Endodermal cell (in vitro differentiated cells): ENCODE measurements at regions not wholly inside any gene's neighbourhood (a gene's known extent, or its start where the extent isn't known, plus 50 kb on each side); places are given as distances from the start of the nearest gene placed in this dataset.
A peak's percentile ranks its signal among the peaks of the same experiment; 100 is the strongest.
"Not testable (repeated sequence)": the region's sequence is repeated elsewhere in the genome, so short reads cannot be mapped to it uniquely, and the experiment has no call there.

ENCODE experiments used
- DNase-seq: peaks from one replicate; pipeline ENCODE4 v3.0.0-alpha.2; 2017
- H3K27ac ChIP-seq: 2 replicates; pipeline ENCODE4 v1.5.1; 2013; ENCODE audit warnings: mild to moderate bottlenecking, low read depth, low read length, moderate library complexity
- H3K27me3 ChIP-seq: 2 replicates; pipeline ENCODE4 v1.6.1; 2013; ENCODE audit warnings: mild to moderate bottlenecking, low read length, moderate library complexity; ENCODE audit not compliant: insufficient read depth, control insufficient read depth, poor library complexity, severe bottlenecking
- H3K36me3 ChIP-seq: 2 replicates; pipeline ENCODE4 v1.7.0; 2013; ENCODE audit warnings: mild to moderate bottlenecking, low read length, moderate library complexity; ENCODE audit not compliant: control insufficient read depth, insufficient read depth
- H3K4me1 ChIP-seq: one replicate; pipeline ENCODE4 v1.7.0; 2013; ENCODE audit warnings: low read length; ENCODE audit not compliant: control insufficient read depth, insufficient read depth
- H3K4me3 ChIP-seq: 2 replicates; pipeline ENCODE4 v1.5.1; 2013; ENCODE audit warnings: mild to moderate bottlenecking, low read length, moderate library complexity
- H3K9ac ChIP-seq: 2 replicates; pipeline ENCODE4 v1.6.1; 2013; ENCODE audit warnings: mild to moderate bottlenecking, low read length, moderate library complexity; ENCODE audit not compliant: poor library complexity, severe bottlenecking; ENCODE audit errors: extremely low read depth
- H3K9me3 ChIP-seq: 2 replicates; pipeline ENCODE4 v1.6.1; 2013; ENCODE audit warnings: mild to moderate bottlenecking, low read length, moderate library complexity; ENCODE audit not compliant: control insufficient read depth
- H3K27ac Mint-ChIP-seq: 2 replicates; pipeline ENCODE4 v1.8.0; 2020; ENCODE audit warnings: mixed read lengths
- H3K27me3 Mint-ChIP-seq: 2 replicates; pipeline ENCODE4 v1.8.0; 2021; ENCODE audit warnings: mild to moderate bottlenecking, mixed read lengths; ENCODE audit not compliant: insufficient read depth
- H3K36me3 Mint-ChIP-seq: 2 replicates; pipeline ENCODE4 v1.8.0; 2020; ENCODE audit warnings: low read depth, mixed read lengths
- H3K4me1 Mint-ChIP-seq: 2 replicates; pipeline ENCODE4 v1.8.0; 2020; ENCODE audit warnings: mixed read lengths
- H3K4me3 Mint-ChIP-seq: 2 replicates; pipeline ENCODE4 v1.8.0; 2020; ENCODE audit warnings: mild to moderate bottlenecking, moderate library complexity, mixed read lengths
- H3K9me3 Mint-ChIP-seq: 2 replicates; pipeline ENCODE4 v1.8.0; 2020; ENCODE audit warnings: mild to moderate bottlenecking, mixed read lengths
- WGBS, 2 experiments: methylation state at CpG; one replicate each; pipeline versions ENCODE4 v1.1.5 to v1.1.7; 2013; ENCODE audit warnings: missing lambda C conversion rate in 2 of 2, mixed read lengths in 1 of 2; ENCODE audit not compliant: insufficient coverage in 1 of 2, insufficient read length in 1 of 2; 5-methylcytosine and 5-hydroxymethylcytosine counted together
- TF ChIP-seq, protein P1 (sequence below): fragments of 200-600 bp; sonication (generic); conservative IDR thresholded peaks from 2 replicates; pipeline ENCODE4 v1.5.0; 2021; ENCODE audit warnings: antibody characterized with exemption, mild to moderate bottlenecking

DNA sequence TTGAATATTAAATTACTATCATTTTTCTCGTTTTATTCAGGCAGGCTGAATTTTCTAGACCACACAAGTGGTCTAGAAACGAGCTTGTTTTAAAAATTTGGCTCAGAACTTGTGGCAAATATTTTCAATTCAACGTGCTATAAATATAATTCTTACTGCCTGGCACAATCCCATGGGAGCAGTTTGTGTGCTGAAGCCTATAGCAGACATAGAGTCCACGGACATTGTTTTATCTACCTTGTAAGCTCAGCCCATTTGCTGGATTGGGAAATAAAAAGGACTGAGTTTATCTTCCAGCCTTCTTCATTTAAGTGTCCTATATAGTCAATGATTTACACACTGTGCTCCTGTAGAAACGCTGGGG is 103.4 kb downstream of the ZBTB18 start:
- no peak overlapping the region for H3K4me3 Mint-ChIP-seq
- no peaks in the 10 kb centered on the region for H3K9me3 ChIP-seq
- no peaks in the 10 kb centered on the region for H3K27me3 Mint-ChIP-seq
- no peaks in the 10 kb centered on the region for H3K36me3 Mint-ChIP-seq
- no peak overlapping the region for H3K9ac ChIP-seq
- no peaks in the 10 kb centered on the region for H3K27me3 ChIP-seq
- H3K9me3 Mint-ChIP-seq = no peaks in the 10 kb centered on the region
- H3K4me1 ChIP-seq = peaks cover 3% of the 10 kb centered on the region
- peaks cover 4% of the 10 kb centered on the region for H3K4me1 Mint-ChIP-seq
- WGBS, 2 experiments = 87 to 94% methylated on average over 5 of the region's 5 CpGs
- no peaks in the 10 kb centered on the region for H3K36me3 ChIP-seq
- TF ChIP-seq, protein P1, sequence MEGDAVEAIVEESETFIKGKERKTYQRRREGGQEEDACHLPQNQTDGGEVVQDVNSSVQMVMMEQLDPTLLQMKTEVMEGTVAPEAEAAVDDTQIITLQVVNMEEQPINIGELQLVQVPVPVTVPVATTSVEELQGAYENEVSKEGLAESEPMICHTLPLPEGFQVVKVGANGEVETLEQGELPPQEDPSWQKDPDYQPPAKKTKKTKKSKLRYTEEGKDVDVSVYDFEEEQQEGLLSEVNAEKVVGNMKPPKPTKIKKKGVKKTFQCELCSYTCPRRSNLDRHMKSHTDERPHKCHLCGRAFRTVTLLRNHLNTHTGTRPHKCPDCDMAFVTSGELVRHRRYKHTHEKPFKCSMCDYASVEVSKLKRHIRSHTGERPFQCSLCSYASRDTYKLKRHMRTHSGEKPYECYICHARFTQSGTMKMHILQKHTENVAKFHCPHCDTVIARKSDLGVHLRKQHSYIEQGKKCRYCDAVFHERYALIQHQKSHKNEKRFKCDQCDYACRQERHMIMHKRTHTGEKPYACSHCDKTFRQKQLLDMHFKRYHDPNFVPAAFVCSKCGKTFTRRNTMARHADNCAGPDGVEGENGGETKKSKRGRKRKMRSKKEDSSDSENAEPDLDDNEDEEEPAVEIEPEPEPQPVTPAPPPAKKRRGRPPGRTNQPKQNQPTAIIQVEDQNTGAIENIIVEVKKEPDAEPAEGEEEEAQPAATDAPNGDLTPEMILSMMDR = no peak
- DNase-seq = no peak
- H3K27ac Mint-ChIP-seq = no peak overlapping the region
- H3K27ac ChIP-seq = peak overlapping the region; percentile 7
- H3K4me3 ChIP-seq = no peak overlapping the region

DNA sequence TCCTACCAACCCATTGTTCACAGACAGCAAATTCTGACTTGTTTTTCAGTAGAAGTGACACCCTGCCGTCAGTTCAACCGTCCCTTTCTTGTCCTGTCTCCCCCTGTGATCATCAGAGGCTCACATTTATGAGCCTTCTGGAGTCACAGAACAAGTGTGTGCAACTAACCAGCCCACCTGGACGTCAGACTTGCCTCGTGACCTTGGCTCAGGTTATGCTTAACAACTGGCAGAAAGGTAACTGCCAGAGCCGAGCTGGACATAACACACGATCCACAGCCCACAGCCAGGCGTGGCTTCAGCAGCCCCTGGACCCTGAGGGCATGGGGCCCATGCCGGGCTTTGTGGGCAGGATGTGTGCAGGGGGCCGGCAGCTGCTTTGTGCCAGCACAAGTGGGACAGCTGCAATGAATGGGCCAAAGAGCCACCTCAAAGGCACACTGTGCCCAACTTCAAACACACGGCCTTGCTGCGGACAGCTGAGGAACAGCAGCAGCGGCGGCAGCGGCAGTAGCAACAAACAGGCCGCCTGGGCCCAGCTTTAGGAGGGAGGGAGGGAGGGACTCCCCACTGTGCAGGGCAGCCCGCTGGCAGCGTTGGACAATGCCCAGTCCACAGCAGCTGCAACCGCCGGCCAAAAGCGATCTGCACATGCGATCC is 103.9 kb downstream of the ZBTB18 start:
- no peak for DNase-seq
- Histone ChIP-seq H3K4me1 (peaks cover 3% of the 10 kb centered on the region), H3K27ac (peak overlapping the region; percentile 54), H3K9ac (no peak overlapping the region), H3K9me3 (no peaks in the 10 kb centered on the region), H3K27me3 (no peaks in the 10 kb centered on the region), H3K4me3 (no peak overlapping the region), H3K36me3 (no peaks in the 10 kb centered on the region)
- Mint-ChIP-seq H3K27ac (no peak overlapping the region), H3K36me3 (no peaks in the 10 kb centered on the region), H3K4me3 (no peak overlapping the region), H3K27me3 (no peaks in the 10 kb centered on the region), H3K9me3 (no peaks in the 10 kb centered on the region), H3K4me1 (peaks cover 4% of the 10 kb centered on the region)
- 80 to 87% methylated on average over 13 to 21 of the region's 21 CpGs for WGBS, 2 experiments
- TF ChIP-seq, protein P1 = no peak

GRCh38 chr1:244155661-244156060 is 104.6 kb downstream of the ZBTB18 start:
- no peak overlapping the region for H3K27ac Mint-ChIP-seq
- TF ChIP-seq, protein P1 = no peak
- Histone ChIP-seq H3K4me1 (peaks cover 3% of the 10 kb centered on the region), H3K36me3 (no peaks in the 10 kb centered on the region), H3K9me3 (no peaks in the 10 kb centered on the region), H3K4me3 (no peak overlapping the region), H3K9ac (no peak overlapping the region), H3K27me3 (no peaks in the 10 kb centered on the region), H3K27ac (peak overlapping the region; percentile 54)
- no peak overlapping the region for H3K4me3 Mint-ChIP-seq
- 92% methylated on average over 4 to 10 of the region's 11 CpGs for WGBS, 2 experiments
- H3K4me1 Mint-ChIP-seq = peaks cover 3% of the 10 kb centered on the region
- DNase-seq = no peak
- H3K9me3 Mint-ChIP-seq = no peaks in the 10 kb centered on the region
- H3K27me3 Mint-ChIP-seq = no peaks in the 10 kb centered on the region
- no peaks in the 10 kb centered on the region for H3K36me3 Mint-ChIP-seq

GRCh38 chr1:244156617-244157016 is 105.5 kb downstream of the ZBTB18 start:
- H3K4me3 Mint-ChIP-seq, H3K27ac ChIP-seq, H3K27ac Mint-ChIP-seq, H3K27me3 ChIP-seq, H3K9ac ChIP-seq, H3K27me3 Mint-ChIP-seq, H3K4me1 ChIP-seq, H3K4me1 Mint-ChIP-seq, H3K9me3 Mint-ChIP-seq, DNase-seq, H3K9me3 ChIP-seq, H3K36me3 Mint-ChIP-seq, H3K4me3 ChIP-seq, H3K36me3 ChIP-seq: not testable (repeated sequence)
